Loucy (cell line): ENCODE measurements at regions not wholly inside any gene's neighbourhood (a gene's known extent, or its start where the extent isn't known, plus 50 kb on each side); places are given as distances from the start of the nearest gene placed in this dataset.

Experiments used
- H2AFZ ChIP-seq: fragments of 200-600 bp; sonication (generic); 2 replicates; pipeline ENCODE4 v1.6.0; 2016; ENCODE audit warnings: antibody characterized with exemption, mild to moderate bottlenecking, low read length, moderate library complexity
- H3F3A ChIP-seq: fragments of 200-600 bp; 2 replicates; pipeline ENCODE4 v1.6.0; 2016; ENCODE audit warnings: antibody characterized with exemption, low read depth, mild to moderate bottlenecking
- H3K27me3 ChIP-seq: fragments of 200-600 bp; sonication (generic); 2 replicates; pipeline ENCODE4 v1.6.1; 2014; ENCODE audit warnings: low read length, mild to moderate bottlenecking; ENCODE audit not compliant: insufficient read depth, poor library complexity, severe bottlenecking
- H3K36me3 ChIP-seq: fragments of 200-600 bp; sonication (generic); 2 replicates; pipeline ENCODE4 v1.6.1; 2016; ENCODE audit warnings: low read length; ENCODE audit not compliant: insufficient read depth
- H3K4me1 ChIP-seq: fragments of 200-600 bp; sonication (generic); 2 replicates; pipeline ENCODE4 v1.5.1; 2014; ENCODE audit warnings: low read length, mild to moderate bottlenecking; ENCODE audit not compliant: insufficient read depth, poor library complexity, severe bottlenecking
- H3K4me2 ChIP-seq: fragments of 200-600 bp; sonication (generic); 2 replicates; pipeline ENCODE4 v1.6.0; 2014; ENCODE audit warnings: antibody characterized with exemption, low read length, low read depth, mild to moderate bottlenecking; ENCODE audit not compliant: poor library complexity, severe bottlenecking
- H3K4me3 ChIP-seq: fragments of 200-600 bp; sonication (generic); 2 replicates; pipeline ENCODE4 v1.5.1; 2014; ENCODE audit warnings: low read length, mild to moderate bottlenecking, mixed read lengths; ENCODE audit not compliant: poor library complexity, severe bottlenecking
- H3K79me2 ChIP-seq: fragments of 200-600 bp; sonication (generic); 2 replicates; pipeline ENCODE4 v1.6.1; 2014; ENCODE audit warnings: low read length; ENCODE audit not compliant: insufficient read depth
- H3K9ac ChIP-seq: fragments of 200-600 bp; sonication (generic); 2 replicates; pipeline ENCODE4 v1.6.0; 2014; ENCODE audit warnings: mild to moderate bottlenecking, low read depth, low read length, moderate library complexity; ENCODE audit not compliant: poor library complexity, severe bottlenecking
- H3K9me2 ChIP-seq: fragments of 200-600 bp; sonication (generic); replicated peaks from 2 replicates; pipeline ENCODE4 v1.6.1; 2016; ENCODE audit warnings: low read depth, low read length, mixed read lengths
- H3K9me3 ChIP-seq: fragments of 200-600 bp; sonication (generic); 2 replicates; pipeline ENCODE4 v1.6.1; 2014; ENCODE audit warnings: mild to moderate bottlenecking, antibody characterized with exemption, low read length, low read depth; ENCODE audit not compliant: insufficient read depth
- H4K20me1 ChIP-seq: fragments of 200-600 bp; sonication (generic); 2 replicates; pipeline ENCODE4 v1.6.0; 2014; ENCODE audit warnings: antibody characterized with exemption, low read length, mild to moderate bottlenecking; ENCODE audit not compliant: insufficient read depth, poor library complexity, severe bottlenecking
- EZH2phosphoT487 ChIP-seq: fragments of 200-600 bp; IDR thresholded peaks from 2 replicates; pipeline ENCODE4 v1.6.1; 2018; ENCODE audit warnings: antibody characterized with exemption, mild to moderate bottlenecking, moderate library complexity, borderline replicate concordance
- TF ChIP-seq, protein P1 (sequence below): fragments of 200-600 bp; sonication (generic); conservative IDR thresholded peaks from 2 replicates; pipeline ENCODE4 v1.5.1; 2014; ENCODE audit warnings: mild to moderate bottlenecking, antibody characterized with exemption, low read length

DNA sequence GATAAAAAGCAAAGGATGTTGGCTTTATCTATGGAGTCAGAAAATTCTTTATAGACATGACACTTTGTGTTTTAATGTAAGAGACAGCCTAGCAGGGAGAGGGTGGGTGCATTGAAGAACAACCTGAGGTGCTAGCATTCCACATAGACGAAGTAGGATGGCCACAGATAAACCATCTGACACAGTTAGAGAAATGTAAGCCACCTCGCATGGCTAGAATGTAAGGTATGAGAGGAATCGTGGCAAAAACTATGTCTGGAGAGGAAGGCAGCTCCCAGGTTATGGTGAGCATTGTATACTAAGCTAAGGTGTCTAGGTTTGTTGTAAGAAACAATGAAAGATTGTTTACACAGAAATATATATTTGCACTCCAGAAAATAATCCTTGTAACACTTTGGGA is 194.0 kb upstream of the SLITRK3 start:
- Histone ChIP-seq H3K9me2 (no peaks in the 10 kb centered on the region), H3K4me2 (no peak overlapping the region), H3K9me3 (no peaks in the 10 kb centered on the region), H3K79me2 (no peaks in the 10 kb centered on the region), H3K36me3 (no peaks in the 10 kb centered on the region), H3K27me3 (no peaks in the 10 kb centered on the region), H3F3A (no peaks in the 10 kb centered on the region), H3K9ac (no peak overlapping the region), H2AFZ (no peak overlapping the region), H4K20me1 (no peaks in the 10 kb centered on the region), H3K4me3 (no peak overlapping the region), H3K4me1 (no peaks in the 10 kb centered on the region)
- TF ChIP-seq, protein P1, sequence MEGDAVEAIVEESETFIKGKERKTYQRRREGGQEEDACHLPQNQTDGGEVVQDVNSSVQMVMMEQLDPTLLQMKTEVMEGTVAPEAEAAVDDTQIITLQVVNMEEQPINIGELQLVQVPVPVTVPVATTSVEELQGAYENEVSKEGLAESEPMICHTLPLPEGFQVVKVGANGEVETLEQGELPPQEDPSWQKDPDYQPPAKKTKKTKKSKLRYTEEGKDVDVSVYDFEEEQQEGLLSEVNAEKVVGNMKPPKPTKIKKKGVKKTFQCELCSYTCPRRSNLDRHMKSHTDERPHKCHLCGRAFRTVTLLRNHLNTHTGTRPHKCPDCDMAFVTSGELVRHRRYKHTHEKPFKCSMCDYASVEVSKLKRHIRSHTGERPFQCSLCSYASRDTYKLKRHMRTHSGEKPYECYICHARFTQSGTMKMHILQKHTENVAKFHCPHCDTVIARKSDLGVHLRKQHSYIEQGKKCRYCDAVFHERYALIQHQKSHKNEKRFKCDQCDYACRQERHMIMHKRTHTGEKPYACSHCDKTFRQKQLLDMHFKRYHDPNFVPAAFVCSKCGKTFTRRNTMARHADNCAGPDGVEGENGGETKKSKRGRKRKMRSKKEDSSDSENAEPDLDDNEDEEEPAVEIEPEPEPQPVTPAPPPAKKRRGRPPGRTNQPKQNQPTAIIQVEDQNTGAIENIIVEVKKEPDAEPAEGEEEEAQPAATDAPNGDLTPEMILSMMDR: no peak
- no peak for TF ChIP-seq EZH2phosphoT487

DNA sequence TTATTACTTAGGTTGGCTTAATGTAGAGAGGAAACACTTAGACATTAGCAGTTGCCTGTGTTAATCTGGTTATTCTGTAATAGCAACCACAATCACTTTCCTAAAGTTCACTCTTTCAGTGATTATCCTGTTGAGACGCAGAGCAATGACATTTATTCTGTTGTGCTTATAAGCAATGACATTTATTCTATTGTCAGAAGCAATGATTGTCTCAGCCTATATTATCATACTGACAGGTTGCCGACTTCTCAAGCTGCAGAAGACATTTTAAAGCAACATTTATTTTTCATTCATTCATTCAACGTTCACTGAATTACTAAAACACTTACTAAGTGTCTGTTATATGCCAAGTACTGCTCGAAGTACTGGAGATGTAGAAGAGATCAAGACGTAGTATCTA is 193.5 kb upstream of the SLITRK3 start:
- Histone ChIP-seq H3K4me3 (no peak overlapping the region), H3K36me3 (no peaks in the 10 kb centered on the region), H3K9me3 (no peaks in the 10 kb centered on the region), H3K27me3 (no peaks in the 10 kb centered on the region), H3F3A (no peaks in the 10 kb centered on the region), H2AFZ (no peak overlapping the region), H4K20me1 (no peaks in the 10 kb centered on the region), H3K79me2 (no peaks in the 10 kb centered on the region), H3K9ac (no peak overlapping the region), H3K9me2 (no peaks in the 10 kb centered on the region), H3K4me1 (no peaks in the 10 kb centered on the region), H3K4me2 (no peak overlapping the region)
- TF ChIP-seq, protein P1: no peak
- TF ChIP-seq EZH2phosphoT487: no peak

DNA sequence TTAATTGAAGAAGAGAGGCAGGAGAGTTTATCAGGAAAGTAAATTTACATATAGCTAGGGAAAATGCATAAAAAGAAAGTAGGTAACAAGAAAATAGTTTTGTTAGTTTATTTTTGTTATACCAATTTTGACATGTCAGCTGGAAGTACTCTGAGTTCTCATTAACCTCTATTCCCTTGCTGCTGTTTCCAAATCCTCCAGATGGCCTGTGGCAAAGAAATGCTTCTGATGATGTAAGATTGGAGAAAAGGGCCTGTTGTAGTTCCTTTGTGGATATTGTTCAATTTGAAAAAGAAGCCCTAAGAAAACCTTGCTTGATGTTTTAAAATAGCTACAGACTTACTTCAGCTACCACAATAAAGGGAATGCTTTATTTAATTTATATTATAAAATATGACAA is 192.9 kb upstream of the SLITRK3 start:
- Histone ChIP-seq H3K9me3 (no peaks in the 10 kb centered on the region), H3K9me2 (no peaks in the 10 kb centered on the region), H2AFZ (no peak overlapping the region), H3F3A (no peaks in the 10 kb centered on the region), H3K4me3 (no peak overlapping the region), H3K79me2 (no peaks in the 10 kb centered on the region), H3K9ac (no peak overlapping the region), H3K4me2 (no peak overlapping the region), H4K20me1 (no peaks in the 10 kb centered on the region), H3K27me3 (no peaks in the 10 kb centered on the region), H3K4me1 (no peaks in the 10 kb centered on the region), H3K36me3 (no peaks in the 10 kb centered on the region)
- TF ChIP-seq, protein P1: no peak
- TF ChIP-seq EZH2phosphoT487: no peak
